Colonic mucosa (tissue), 4 donors: ENCODE measurements at regions not wholly inside any gene's neighbourhood (a gene's known extent, or its start where the extent isn't known, plus 50 kb on each side); places are given as distances from the start of the nearest gene placed in this dataset.
"Not testable (repeated sequence)": the region's sequence is repeated elsewhere in the genome, so short reads cannot be mapped to it uniquely, and the experiment has no call there.

ENCODE experiments used
- DNase-seq: peaks from one replicate; pipeline ENCODE4 v3.0.0-alpha.2; 2020
- H3K27ac ChIP-seq: fragments of 200-600 bp; one replicate; pipeline ENCODE4 v1.8.0; 2021
- H3K27me3 ChIP-seq: fragments of 200-600 bp; one replicate; pipeline ENCODE4 v1.8.0; 2021
- H3K36me3 ChIP-seq: fragments of 200-600 bp; one replicate; pipeline ENCODE4 v1.8.0; 2021
- H3K4me1 ChIP-seq: fragments of 200-600 bp; one replicate; pipeline ENCODE4 v1.8.0; 2021; ENCODE audit warnings: mild to moderate bottlenecking
- H3K4me3 ChIP-seq: fragments of 200-600 bp; one replicate; pipeline ENCODE4 v1.8.0; 2021
- H3K9ac ChIP-seq, 2 donors: one replicate each; pipeline ENCODE4 v1.7.0; 2013; ENCODE audit warnings: control low read depth in 2 of 2, low read depth in 2 of 2, low read length in 2 of 2
- H3K9me3 ChIP-seq: fragments of 200-600 bp; one replicate; pipeline ENCODE4 v1.8.0; 2021
- intact Hi-C: fragments of 100-400 bp; cut with DNase I; formaldehyde crosslinking; loops from one replicate; pipeline ENCODE4 v1.14.1; 2022
- TF ChIP-seq, protein P1 (sequence below): fragments of 200-600 bp; IDR thresholded peaks from one replicate; pipeline ENCODE4 v1.8.0; 2022; ENCODE audit warnings: antibody characterized with exemption, mild to moderate bottlenecking
- donor health status: healthy.
- donor health status: DM: no; HTN: no; CAD: no.
- donor health status: DM: no; HTN: no; CAD: no.

DNA sequence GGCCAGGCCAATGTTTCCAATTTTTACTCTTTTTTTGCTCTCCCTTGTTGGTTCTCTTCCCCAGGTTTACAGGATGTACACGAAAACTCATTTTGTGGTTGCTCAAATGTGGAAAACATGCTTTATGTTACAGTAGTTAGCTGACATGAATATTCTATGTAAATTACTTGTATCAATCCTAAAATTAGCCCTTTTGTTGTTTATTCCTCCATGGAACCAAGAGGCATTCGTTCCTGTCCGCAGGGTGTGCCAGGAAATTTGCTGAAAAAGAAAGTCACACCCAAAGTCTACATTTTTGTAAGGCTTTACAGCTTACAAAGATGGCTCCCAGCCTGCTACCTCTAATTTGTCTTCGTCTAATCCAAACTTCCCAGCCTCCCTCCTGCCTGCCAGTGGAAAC, 652.3 kb downstream of the ETS1 start:
- Histone ChIP-seq H3K9ac (no peak overlapping the region), H3K4me1 (no peaks in the 10 kb centered on the region), H3K27me3 (no peaks in the 10 kb centered on the region), H3K9me3 (no peaks in the 10 kb centered on the region), H3K27ac (no peak overlapping the region), H3K36me3 (no peaks in the 10 kb centered on the region), H3K4me3 (no peak overlapping the region)
- intact Hi-C loops, result no loop called here
- TF ChIP-seq, protein P1, sequence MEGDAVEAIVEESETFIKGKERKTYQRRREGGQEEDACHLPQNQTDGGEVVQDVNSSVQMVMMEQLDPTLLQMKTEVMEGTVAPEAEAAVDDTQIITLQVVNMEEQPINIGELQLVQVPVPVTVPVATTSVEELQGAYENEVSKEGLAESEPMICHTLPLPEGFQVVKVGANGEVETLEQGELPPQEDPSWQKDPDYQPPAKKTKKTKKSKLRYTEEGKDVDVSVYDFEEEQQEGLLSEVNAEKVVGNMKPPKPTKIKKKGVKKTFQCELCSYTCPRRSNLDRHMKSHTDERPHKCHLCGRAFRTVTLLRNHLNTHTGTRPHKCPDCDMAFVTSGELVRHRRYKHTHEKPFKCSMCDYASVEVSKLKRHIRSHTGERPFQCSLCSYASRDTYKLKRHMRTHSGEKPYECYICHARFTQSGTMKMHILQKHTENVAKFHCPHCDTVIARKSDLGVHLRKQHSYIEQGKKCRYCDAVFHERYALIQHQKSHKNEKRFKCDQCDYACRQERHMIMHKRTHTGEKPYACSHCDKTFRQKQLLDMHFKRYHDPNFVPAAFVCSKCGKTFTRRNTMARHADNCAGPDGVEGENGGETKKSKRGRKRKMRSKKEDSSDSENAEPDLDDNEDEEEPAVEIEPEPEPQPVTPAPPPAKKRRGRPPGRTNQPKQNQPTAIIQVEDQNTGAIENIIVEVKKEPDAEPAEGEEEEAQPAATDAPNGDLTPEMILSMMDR, result no peak
- DNase-seq, result no peak

DNA sequence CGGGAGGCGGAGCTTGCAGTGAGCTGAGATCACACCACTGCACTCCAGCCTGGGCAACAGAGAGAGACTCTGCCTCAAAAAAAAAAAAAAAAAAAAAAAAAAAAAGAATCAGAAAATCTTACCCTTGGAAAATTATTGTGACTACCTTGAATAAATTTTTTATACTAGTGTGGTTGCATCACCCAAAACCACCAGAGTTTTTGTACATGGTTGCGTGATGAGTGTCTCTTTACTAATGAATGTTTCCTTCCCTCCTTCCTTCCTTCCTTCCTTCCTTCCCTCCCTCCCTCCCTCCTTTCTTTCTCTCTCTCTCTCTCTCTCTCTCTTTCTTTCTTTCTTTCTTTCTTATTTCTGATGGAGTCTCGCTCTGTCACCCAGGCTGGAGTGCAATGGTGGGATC, 653.4 kb downstream of the ETS1 start:
- H3K27me3 ChIP-seq, H3K4me1 ChIP-seq, H3K36me3 ChIP-seq, DNase-seq, H3K9ac ChIP-seq, H3K4me3 ChIP-seq, H3K9me3 ChIP-seq, intact Hi-C loops, H3K27ac ChIP-seq: not testable (repeated sequence)

DNA sequence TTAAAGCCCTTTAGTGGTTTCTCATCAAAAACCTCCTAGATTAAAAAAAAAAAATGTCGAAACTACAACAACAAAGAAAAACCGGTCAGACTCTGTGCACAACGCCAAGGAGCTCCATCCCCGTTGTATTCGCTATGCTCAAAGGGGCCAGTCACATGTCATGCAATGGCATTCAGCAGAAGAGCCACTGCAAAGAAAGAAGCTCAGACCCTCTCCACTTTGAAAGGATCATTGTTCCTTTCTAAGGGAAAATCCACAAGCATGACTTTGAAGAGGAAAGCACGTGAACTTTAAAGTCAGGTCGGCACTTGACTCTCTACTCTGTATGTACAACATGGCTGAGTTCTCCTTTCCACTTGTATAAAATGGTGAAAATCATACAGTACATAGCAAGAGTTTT, 655.6 kb downstream of the ETS1 start:
- Histone ChIP-seq H3K4me1 (no peaks in the 10 kb centered on the region), H3K9me3 (no peaks in the 10 kb centered on the region), H3K9ac (no peak overlapping the region), H3K36me3 (no peaks in the 10 kb centered on the region), H3K27me3 (no peaks in the 10 kb centered on the region), H3K4me3 (no peak overlapping the region), H3K27ac (no peak overlapping the region)
- TF ChIP-seq, protein P1, result no peak
- intact Hi-C loops, result no loop called here
- no peak for DNase-seq

DNA sequence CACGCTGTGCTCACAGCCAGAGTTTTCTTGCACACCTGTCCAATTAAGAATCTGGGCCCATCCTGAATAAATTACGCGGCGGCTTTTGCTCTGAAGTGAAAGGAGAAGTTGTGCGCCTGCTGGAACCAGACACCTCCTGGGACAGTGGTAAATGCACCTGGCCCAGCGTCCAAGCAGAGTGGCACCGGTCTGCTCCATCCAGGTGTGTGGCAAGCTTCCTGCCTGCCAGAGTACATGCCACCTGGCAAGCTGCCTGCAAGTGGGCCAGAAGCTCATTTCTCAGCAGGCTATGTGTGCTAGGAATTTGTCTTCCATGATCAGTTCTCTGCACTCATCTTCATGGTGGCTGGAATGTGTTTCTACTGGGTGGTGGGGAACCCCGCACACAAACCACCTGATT, 660.6 kb downstream of the ETS1 start:
- no peak overlapping the region for H3K9ac ChIP-seq
- no peak for DNase-seq
- no peaks in the 10 kb centered on the region for H3K36me3 ChIP-seq
- intact Hi-C loops, result no loop called here
- no peaks in the 10 kb centered on the region for H3K27me3 ChIP-seq
- H3K4me3 ChIP-seq, result no peak overlapping the region
- H3K9me3 ChIP-seq, result no peaks in the 10 kb centered on the region
- no peaks in the 10 kb centered on the region for H3K4me1 ChIP-seq
- TF ChIP-seq, protein P1, result no peak
- H3K27ac ChIP-seq, result no peak overlapping the region

DNA sequence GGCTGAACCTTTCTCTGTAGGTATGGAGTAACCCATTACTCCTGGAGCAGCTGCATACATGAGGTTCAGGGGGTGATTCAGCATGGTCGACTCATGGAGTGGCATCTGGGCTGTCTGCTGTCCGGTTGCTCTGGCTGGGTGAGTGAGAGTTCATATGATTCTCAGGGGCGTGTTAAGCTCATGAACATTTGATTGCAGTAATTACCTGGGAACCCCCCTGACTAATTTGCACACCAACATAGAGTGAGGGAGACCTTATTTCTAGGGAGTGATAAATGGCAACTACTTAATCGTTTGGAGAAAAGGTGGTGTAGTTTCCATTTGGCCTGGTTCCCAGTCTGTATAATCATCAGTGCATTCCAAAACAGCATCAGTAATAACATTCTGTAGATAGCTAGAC, 661.9 kb downstream of the ETS1 start:
- H3K4me1 ChIP-seq, result no peaks in the 10 kb centered on the region
- H3K27ac ChIP-seq, result no peak overlapping the region
- H3K9ac ChIP-seq, result no peak overlapping the region
- H3K9me3 ChIP-seq, result no peaks in the 10 kb centered on the region
- H3K27me3 ChIP-seq, result no peaks in the 10 kb centered on the region
- no peaks in the 10 kb centered on the region for H3K36me3 ChIP-seq
- H3K4me3 ChIP-seq, result no peak overlapping the region
- intact Hi-C loops, result no loop called here
- DNase-seq, result no peak
- TF ChIP-seq, protein P1, result no peak

DNA sequence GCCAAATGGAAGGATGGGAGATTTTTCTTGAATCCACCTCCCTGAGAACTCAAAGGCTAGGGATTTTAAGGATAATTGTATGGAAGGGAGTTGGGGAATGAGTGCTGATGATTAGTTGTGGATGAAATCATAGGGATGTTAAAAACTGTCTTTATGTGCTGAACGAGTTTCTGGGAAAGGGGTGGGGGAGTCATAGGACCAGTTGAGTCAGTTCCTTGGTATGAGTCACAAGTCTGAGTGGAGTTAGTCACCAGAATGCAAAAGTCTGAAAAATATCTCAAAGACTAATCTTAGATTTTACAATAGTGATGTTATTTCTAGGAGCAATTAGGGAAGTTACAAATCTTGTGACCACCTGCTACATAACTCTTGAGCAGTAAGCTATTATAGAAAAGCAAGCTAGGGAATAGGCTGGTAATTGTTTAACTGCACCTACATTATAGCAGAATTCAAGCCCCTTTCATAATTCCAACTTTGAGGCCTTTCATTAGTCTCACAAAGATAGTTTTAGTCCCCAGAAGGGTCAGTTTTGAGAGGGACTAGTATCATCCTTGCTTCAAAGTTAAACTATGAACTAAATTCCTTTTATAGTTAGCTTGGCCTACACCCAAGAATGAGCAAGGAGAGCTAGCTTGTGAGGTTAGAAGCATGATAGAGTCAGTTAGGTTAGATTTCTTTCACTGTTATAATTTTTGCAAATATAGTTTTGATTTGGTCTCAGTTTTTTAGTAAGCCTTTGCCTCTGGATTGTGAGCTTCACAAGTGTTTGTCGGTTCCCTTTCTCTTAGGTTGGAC, 668.0 kb downstream of the ETS1 start:
- H3K4me3 ChIP-seq, result no peak overlapping the region
- no peaks in the 10 kb centered on the region for H3K36me3 ChIP-seq
- DNase-seq, result no peak
- H3K9me3 ChIP-seq, result no peaks in the 10 kb centered on the region
- intact Hi-C loops, result no loop called here
- TF ChIP-seq, protein P1, result no peak
- H3K9ac ChIP-seq, result no peak overlapping the region
- H3K27me3 ChIP-seq, result no peaks in the 10 kb centered on the region
- no peaks in the 10 kb centered on the region for H3K4me1 ChIP-seq
- H3K27ac ChIP-seq, result no peak overlapping the region
